Smooth muscle cell (in vitro differentiated cells): ENCODE measurements at regions not wholly inside any gene's neighbourhood (a gene's known extent, or its start where the extent isn't known, plus 50 kb on each side); places are given as distances from the start of the nearest gene placed in this dataset.

ENCODE experiments used
- DNase-seq: peaks from one replicate; lab custom pipeline; 2025; ENCODE audit not compliant: unreplicated experiment; lab: John Stamatoyannopoulos, UW
- H2AFZ ChIP-seq: fragments of 200-600 bp; sonication (generic); 2 replicates; pipeline ENCODE4 v1.6.0; 2016; ENCODE audit warnings: antibody characterized with exemption, low read depth, mild to moderate bottlenecking
- H3F3A ChIP-seq: fragments of 200-600 bp; sonication (generic); 2 replicates; pipeline ENCODE4 v1.6.0; 2017; ENCODE audit warnings: antibody characterized with exemption, low read depth
- H3K27ac ChIP-seq: fragments of 200-600 bp; sonication (generic); 2 replicates; pipeline ENCODE4 v1.5.1; 2016; ENCODE audit warnings: low read depth, mild to moderate bottlenecking
- H3K27me3 ChIP-seq: fragments of 200-600 bp; sonication (generic); 2 replicates; pipeline ENCODE4 v1.6.1; 2016; ENCODE audit warnings: low read depth, mild to moderate bottlenecking
- H3K36me3 ChIP-seq: fragments of 200-600 bp; sonication (generic); 2 replicates; pipeline ENCODE4 v1.5.1; 2016; ENCODE audit warnings: low read depth
- H3K4me1 ChIP-seq: fragments of 200-600 bp; sonication (generic); 2 replicates; pipeline ENCODE4 v1.5.1; 2016; ENCODE audit warnings: low read depth
- H3K4me2 ChIP-seq: fragments of 200-600 bp; sonication (generic); 2 replicates; pipeline ENCODE4 v1.6.0; 2016; ENCODE audit warnings: mild to moderate bottlenecking
- H3K4me3 ChIP-seq: fragments of 200-600 bp; sonication (generic); 2 replicates; pipeline ENCODE4 v1.5.1; 2016; ENCODE audit warnings: mild to moderate bottlenecking
- H3K79me2 ChIP-seq: fragments of 200-600 bp; sonication (generic); 2 replicates; pipeline ENCODE4 v1.6.0; 2016; ENCODE audit warnings: low read depth, mild to moderate bottlenecking
- H3K9ac ChIP-seq: fragments of 200-600 bp; sonication (generic); 2 replicates; pipeline ENCODE4 v1.6.0; 2016; ENCODE audit warnings: low read depth
- H3K9me3 ChIP-seq: fragments of 200-600 bp; sonication (generic); replicated peaks from 2 replicates; pipeline ENCODE4 v1.5.1; 2016; ENCODE audit warnings: low read depth
- H4K20me1 ChIP-seq: fragments of 200-600 bp; sonication (generic); 2 replicates; pipeline ENCODE4 v1.6.0; 2016; ENCODE audit warnings: low read depth
- WGBS: methylation state at CpG from one replicate; pipeline ENCODE4 v1.1.7; 2016; ENCODE audit warnings: low lambda C conversion rate; 5-methylcytosine and 5-hydroxymethylcytosine counted together
- TF ChIP-seq, protein P1 (sequence below): fragments of 200-600 bp; sonication (generic); IDR thresholded peaks from 2 replicates; pipeline ENCODE4 v1.5.1; 2017; ENCODE audit warnings: borderline replicate concordance, mild to moderate bottlenecking, antibody characterized with exemption; ENCODE audit not compliant: insufficient read depth, poor library complexity, severe bottlenecking

- H3K4me3 ChIP-seq, result no peak overlapping the region
Observed at GRCh38 chr6:100119261-100119660, 125.2 kb upstream of the MCHR2 start.

DNA sequence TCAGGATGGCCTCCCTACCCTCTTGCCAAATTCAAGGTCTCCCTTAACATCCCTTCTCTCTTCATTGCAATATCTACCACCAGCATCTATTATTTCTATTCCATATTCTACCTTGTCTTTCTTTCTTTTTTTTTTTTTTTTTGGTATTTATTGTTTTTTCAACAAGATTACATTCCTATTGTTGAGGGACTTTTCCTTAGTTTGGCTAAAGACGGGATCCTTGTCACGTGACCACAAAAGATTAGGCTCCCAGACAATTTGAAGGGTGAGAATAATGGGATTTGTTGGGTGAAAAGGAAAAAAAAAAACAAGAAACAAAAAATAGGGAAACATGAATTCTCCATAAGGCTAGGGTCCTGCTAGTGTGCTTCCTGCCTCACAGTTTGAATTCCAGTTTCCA lies 124.3 kb upstream of the MCHR2 start:
- Histone ChIP-seq H3K27ac (no peak overlapping the region), H3K27me3 (peaks cover 19% of the 10 kb centered on the region), H3F3A (no peaks in the 10 kb centered on the region), H3K9ac (no peak overlapping the region), H2AFZ (no peak overlapping the region), H3K9me3 (no peaks in the 10 kb centered on the region), H3K4me1 (no peaks in the 10 kb centered on the region), H3K79me2 (no peaks in the 10 kb centered on the region), H4K20me1 (no peaks in the 10 kb centered on the region), H3K4me2 (no peak overlapping the region), H3K36me3 (no peaks in the 10 kb centered on the region), H3K4me3 (no peak overlapping the region)
- TF ChIP-seq, protein P1, sequence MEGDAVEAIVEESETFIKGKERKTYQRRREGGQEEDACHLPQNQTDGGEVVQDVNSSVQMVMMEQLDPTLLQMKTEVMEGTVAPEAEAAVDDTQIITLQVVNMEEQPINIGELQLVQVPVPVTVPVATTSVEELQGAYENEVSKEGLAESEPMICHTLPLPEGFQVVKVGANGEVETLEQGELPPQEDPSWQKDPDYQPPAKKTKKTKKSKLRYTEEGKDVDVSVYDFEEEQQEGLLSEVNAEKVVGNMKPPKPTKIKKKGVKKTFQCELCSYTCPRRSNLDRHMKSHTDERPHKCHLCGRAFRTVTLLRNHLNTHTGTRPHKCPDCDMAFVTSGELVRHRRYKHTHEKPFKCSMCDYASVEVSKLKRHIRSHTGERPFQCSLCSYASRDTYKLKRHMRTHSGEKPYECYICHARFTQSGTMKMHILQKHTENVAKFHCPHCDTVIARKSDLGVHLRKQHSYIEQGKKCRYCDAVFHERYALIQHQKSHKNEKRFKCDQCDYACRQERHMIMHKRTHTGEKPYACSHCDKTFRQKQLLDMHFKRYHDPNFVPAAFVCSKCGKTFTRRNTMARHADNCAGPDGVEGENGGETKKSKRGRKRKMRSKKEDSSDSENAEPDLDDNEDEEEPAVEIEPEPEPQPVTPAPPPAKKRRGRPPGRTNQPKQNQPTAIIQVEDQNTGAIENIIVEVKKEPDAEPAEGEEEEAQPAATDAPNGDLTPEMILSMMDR, result no peak
- WGBS, result 93% methylated on average over 2 of the region's 2 CpGs
- DNase-seq, result no peak

More at GRCh38 chr6:100119261-100119660, 125.2 kb upstream of the MCHR2 start:
- H3K79me2 ChIP-seq, result no peaks in the 10 kb centered on the region
- no peaks in the 10 kb centered on the region for H3K9me3 ChIP-seq
- H3K36me3 ChIP-seq, result no peaks in the 10 kb centered on the region
- TF ChIP-seq, protein P1, result no peak
- WGBS, result 84% methylated on average over 4 of the region's 4 CpGs
- DNase-seq, result no peak
- H3K4me2 ChIP-seq, result no peak overlapping the region
- H3K27ac ChIP-seq, result no peak overlapping the region
- H2AFZ ChIP-seq, result no peak overlapping the region
- H4K20me1 ChIP-seq, result no peaks in the 10 kb centered on the region
- no peaks in the 10 kb centered on the region for H3F3A ChIP-seq
- peaks cover 19% of the 10 kb centered on the region for H3K27me3 ChIP-seq
- H3K4me1 ChIP-seq, result no peaks in the 10 kb centered on the region
- H3K9ac ChIP-seq, result no peak overlapping the region

DNA sequence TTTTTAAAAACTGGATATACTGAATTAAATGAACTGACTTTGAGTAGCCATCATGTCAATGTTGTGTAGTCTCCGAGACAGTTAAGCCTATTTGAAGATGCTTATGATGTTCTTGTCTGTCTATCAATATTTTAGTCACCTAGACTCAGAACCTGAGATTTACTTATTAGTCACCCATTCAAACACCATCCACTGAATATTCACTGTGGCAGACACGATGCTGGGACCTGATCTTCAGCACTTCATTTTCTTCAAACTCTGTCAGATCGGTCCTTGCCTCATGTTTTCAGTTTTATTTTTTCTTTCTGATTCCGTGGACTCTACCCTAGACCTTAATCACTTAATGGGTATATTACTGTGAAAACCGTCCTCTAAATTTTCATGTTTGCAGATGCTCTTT lies 123.7 kb upstream of the MCHR2 start:
- Histone ChIP-seq H3K27ac (no peak overlapping the region), H3K9ac (no peak overlapping the region), H3K9me3 (no peaks in the 10 kb centered on the region), H3K4me1 (no peaks in the 10 kb centered on the region), H3K79me2 (no peaks in the 10 kb centered on the region), H3K4me2 (no peak overlapping the region), H2AFZ (no peak overlapping the region), H3K4me3 (no peak overlapping the region), H4K20me1 (no peaks in the 10 kb centered on the region), H3F3A (no peaks in the 10 kb centered on the region), H3K36me3 (no peaks in the 10 kb centered on the region), H3K27me3 (peaks cover 18% of the 10 kb centered on the region)
- 90% methylated on average over 5 of the region's 5 CpGs for WGBS
- TF ChIP-seq, protein P1, result no peak
- no peak for DNase-seq

DNA sequence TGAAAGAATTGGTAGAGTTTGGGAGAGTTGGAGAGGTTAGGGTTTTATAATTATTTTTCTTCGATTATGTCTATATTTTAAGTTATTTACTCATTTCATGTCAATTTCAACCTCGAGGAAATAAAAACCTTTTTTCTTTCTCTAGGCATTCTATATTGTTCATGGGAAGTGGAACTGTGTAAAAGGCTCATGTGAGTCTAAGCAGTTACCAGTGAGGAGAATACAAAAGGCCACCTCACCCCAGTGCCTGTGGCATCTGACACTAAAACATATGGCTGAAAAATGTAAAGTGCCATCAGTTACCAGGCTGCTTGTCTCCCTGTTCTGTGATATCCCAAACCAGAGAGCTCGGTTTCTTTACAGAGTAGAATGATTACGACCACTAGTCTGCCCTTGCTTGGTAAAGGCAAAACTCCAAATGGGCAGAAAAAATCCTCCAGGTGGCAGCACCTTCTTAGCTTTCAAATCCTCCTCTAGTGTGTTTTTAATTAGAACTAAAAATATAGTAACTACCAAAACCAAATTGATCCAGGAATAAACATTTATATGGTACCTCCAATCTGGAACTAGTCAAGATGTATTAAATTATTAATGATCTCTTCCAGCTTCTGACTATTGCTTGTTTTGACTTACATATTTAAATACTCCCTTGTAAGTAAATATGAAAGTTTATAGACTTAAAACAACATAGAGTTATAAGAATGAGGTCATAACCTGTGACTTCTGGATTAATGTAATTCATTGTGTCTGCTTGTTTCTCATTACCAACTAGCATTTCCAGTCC lies 122.6 kb upstream of the MCHR2 start:
- Histone ChIP-seq H4K20me1 (no peaks in the 10 kb centered on the region), H3K4me2 (no peak overlapping the region), H3K79me2 (no peaks in the 10 kb centered on the region), H3K36me3 (no peaks in the 10 kb centered on the region), H3K9ac (no peak overlapping the region), H3K4me1 (no peaks in the 10 kb centered on the region), H3F3A (no peaks in the 10 kb centered on the region), H3K9me3 (no peaks in the 10 kb centered on the region), H3K27me3 (peaks cover 12% of the 10 kb centered on the region), H3K4me3 (no peak overlapping the region), H3K27ac (no peak overlapping the region), H2AFZ (peak overlapping the region; percentile 65)
- DNase-seq, result no peak
- TF ChIP-seq, protein P1, result peak; percentile 81
- WGBS, result 34% methylated on average over 4 of the region's 4 CpGs
